DND-41 (cell line): ENCODE measurements at regions not wholly inside any gene's neighbourhood (a gene's known extent, or its start where the extent isn't known, plus 50 kb on each side); places are given as distances from the start of the nearest gene placed in this dataset.

Experiments used
- EZH2 ChIP-seq: IDR thresholded peaks from 3 replicates; pipeline ENCODE4 v1.6.1; 2012; ENCODE audit warnings: borderline replicate concordance, low read depth, mild to moderate bottlenecking, moderate library complexity, low read length, inconsistent platforms; ENCODE audit not compliant: severe bottlenecking
- TF ChIP-seq, protein P1 (sequence below): IDR thresholded peaks from 2 replicates; pipeline ENCODE4 v1.5.1; 2012; ENCODE audit warnings: borderline replicate concordance, low read length, moderate library complexity, mild to moderate bottlenecking; ENCODE audit not compliant: poor library complexity, severe bottlenecking; ENCODE audit errors: extremely low read depth

DNA sequence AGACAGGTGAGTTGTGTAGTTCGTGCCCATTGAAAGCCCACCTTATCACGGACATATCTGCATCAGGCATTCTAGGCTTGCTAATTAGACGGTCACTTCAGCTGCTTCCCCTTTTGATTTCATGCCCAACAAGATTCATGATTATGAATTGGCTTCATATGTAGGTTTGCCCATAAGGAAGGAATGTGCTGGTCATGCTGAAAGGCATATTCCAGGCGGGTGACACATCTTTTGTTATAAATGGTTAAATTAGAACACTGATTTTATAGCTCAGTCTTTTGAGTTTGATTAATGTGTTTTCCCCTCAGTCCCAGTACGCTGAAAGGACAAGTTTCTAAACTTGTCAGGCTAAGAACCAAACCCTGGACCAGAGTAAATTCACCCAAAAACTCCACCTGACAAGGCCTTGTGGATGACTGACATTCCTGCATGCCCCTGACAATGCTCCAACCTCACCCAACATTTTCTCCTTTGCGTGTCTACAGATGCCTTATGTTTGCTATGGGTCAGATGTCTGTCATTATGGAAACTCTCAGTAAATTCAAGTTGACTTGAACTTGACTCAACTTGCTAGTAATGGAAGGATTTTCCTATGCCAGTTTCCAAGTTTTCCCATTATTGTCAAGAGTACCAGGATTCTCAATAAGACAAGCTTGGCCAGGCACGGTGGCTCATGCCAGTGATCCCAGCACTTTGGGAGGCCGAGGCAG is 421.9 kb downstream of the PMP22 start:
- TF ChIP-seq EZH2, result no peak
- TF ChIP-seq, protein P1, sequence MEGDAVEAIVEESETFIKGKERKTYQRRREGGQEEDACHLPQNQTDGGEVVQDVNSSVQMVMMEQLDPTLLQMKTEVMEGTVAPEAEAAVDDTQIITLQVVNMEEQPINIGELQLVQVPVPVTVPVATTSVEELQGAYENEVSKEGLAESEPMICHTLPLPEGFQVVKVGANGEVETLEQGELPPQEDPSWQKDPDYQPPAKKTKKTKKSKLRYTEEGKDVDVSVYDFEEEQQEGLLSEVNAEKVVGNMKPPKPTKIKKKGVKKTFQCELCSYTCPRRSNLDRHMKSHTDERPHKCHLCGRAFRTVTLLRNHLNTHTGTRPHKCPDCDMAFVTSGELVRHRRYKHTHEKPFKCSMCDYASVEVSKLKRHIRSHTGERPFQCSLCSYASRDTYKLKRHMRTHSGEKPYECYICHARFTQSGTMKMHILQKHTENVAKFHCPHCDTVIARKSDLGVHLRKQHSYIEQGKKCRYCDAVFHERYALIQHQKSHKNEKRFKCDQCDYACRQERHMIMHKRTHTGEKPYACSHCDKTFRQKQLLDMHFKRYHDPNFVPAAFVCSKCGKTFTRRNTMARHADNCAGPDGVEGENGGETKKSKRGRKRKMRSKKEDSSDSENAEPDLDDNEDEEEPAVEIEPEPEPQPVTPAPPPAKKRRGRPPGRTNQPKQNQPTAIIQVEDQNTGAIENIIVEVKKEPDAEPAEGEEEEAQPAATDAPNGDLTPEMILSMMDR, result no peak
